GM12874 (cell line): ENCODE measurements at regions not wholly inside any gene's neighbourhood (a gene's known extent, or its start where the extent isn't known, plus 50 kb on each side); places are given as distances from the start of the nearest gene placed in this dataset.

Experiments used
- TF ChIP-seq, protein P1 (sequence below): IDR thresholded peaks from 2 replicates; pipeline ENCODE4 v1.5.1; 2011; ENCODE audit warnings: low read depth, mild to moderate bottlenecking, control low read depth, low read length, moderate library complexity; ENCODE audit not compliant: insufficient read depth

DNA sequence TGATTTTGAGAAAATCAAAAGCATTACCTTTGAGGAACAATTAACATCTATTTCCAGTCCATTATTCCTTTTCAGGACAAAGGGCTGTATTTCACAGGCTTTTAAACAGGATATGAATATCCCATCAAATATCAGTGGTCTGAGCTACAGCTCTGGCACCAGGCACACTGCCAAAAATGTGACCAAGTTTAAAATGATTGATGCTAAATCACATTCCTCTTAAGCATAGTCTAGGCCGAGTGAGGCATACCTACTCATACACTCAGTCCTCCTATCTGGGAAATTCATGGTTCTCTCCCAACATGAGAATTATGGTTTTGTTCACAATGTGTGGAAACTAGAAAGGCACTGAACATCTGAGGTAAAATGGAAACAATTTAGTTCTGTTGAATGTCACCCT is 683.5 kb downstream of the TUSC7 start:
- TF ChIP-seq, protein P1, sequence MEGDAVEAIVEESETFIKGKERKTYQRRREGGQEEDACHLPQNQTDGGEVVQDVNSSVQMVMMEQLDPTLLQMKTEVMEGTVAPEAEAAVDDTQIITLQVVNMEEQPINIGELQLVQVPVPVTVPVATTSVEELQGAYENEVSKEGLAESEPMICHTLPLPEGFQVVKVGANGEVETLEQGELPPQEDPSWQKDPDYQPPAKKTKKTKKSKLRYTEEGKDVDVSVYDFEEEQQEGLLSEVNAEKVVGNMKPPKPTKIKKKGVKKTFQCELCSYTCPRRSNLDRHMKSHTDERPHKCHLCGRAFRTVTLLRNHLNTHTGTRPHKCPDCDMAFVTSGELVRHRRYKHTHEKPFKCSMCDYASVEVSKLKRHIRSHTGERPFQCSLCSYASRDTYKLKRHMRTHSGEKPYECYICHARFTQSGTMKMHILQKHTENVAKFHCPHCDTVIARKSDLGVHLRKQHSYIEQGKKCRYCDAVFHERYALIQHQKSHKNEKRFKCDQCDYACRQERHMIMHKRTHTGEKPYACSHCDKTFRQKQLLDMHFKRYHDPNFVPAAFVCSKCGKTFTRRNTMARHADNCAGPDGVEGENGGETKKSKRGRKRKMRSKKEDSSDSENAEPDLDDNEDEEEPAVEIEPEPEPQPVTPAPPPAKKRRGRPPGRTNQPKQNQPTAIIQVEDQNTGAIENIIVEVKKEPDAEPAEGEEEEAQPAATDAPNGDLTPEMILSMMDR, result no peak

DNA sequence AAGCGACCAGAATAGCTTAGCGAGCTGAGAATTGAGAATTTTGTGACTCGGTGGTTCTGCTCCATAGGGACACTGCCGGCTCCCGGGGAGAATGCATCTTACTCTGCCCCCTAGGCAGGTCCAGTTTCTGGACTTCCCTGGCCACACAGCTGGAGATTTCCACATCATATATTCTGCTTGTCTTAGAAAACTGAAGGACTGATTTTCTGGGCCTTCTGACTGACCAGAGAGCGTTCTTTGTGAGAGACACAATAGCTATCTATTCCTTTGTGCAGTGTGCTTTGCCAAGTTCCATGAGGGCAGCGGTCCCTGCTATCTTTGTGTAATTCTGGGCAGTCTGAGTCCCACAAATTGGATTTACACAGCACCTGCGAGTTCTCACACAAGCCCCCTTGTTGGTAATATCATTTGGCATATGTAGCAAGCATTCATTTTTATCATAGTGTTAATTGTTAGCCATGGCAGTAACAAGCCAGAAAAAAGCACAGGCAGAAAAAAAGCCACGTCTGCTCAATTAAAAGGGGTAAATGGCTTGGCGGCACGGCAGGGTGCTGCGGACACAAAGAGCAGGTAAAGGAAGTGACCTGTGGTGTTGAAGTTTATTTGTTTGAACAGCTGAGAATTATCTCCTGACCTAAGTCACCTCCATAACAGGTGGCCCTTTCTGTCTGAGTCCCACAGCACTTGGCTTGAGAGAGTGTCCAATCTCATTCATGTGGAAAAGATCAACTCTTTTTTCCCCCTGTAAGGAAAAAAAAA is 688.7 kb downstream of the TUSC7 start:
- TF ChIP-seq, protein P1, result no peak

DNA sequence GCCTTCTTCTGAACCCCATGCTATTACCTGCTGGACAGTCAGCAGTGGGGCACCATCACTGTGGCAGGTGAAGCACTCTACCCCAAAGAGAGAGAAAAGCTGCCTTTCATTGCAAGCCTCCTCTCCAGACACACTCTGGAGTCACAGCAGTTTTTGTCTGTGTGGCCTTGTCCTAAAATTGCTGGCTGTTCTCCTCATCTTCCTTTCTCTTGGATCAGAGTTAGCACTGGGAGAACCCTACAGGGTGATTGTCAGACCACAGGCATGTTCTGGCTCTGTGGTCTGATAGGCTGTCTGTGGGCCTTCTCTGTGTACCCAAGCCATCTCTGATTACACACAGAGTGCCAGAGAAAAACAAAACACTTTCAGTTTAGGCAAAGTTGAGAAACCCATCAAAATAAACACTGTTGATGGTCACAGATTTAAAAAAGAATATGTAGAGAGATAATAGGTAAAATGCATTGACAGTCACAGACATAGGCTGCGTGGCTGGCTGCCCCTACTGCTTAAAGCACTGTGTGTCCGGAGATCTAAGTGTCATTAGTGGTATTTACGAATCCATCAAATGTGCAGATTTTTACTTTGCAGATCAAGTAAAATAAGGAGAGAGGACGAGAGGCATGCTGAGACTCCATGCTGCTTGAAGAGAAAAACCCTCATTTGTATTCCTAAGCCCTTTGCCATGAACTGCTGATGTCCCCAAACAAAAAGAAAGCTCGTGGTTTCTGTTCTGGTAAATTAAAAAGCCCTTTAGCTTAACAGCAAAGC is 689.9 kb downstream of the TUSC7 start:
- TF ChIP-seq, protein P1, result no peak

DNA sequence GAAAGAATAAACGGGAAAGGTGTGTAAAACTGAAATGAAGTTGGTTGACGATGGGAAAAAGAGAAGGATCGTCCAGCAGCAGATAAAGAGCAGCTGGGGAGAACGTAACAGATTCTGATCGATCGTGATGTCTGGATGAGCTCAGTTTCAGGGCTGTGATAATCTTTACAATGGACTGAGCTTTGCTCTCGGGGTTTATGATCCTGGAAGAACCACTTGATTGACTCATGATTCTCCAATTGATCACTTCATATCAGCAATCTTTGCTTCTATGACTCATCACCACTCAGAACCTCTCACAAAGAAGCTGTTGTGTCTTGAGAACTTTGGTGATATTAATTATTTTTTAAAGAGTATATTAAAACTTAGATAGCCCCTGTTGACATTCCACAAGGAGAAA is 690.7 kb downstream of the TUSC7 start:
- TF ChIP-seq, protein P1, result no peak

DNA sequence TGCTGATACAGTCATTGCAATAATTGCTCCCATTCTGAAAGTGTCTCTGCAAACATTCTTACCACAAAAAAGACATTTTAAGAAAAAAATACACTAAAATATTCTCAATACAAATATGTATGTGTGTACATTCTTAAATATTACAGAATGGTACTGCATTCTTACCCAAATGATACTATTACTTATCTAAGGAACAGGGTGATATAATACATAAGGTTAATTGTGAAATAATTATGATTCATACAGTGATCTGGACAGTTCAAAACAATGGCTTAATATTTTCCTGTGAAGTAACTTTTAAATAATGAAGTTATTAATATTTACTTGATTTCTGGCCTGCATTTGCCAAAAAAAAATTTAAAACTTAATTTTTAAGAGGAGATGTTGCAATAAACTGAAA is 694.6 kb downstream of the TUSC7 start:
- TF ChIP-seq, protein P1, result no peak

DNA sequence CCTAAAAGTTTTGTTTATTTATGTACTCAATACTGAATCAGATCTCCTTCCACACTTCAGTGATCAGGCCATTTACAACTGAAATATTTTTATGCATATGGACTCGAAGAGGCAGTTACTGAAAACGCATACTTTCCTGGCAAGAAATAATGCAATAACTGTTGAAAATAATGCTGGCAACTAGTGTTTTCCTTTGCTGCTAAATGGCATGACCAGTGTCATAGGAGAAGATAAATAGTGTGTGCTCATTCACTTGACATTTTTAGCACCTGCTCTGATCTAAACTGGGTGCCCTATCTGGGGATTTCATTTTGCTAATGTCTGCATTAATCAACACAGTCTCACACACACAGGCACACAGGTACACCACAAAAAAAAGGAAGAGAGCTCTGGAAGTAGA is 695.2 kb downstream of the TUSC7 start:
- TF ChIP-seq, protein P1, result no peak

DNA sequence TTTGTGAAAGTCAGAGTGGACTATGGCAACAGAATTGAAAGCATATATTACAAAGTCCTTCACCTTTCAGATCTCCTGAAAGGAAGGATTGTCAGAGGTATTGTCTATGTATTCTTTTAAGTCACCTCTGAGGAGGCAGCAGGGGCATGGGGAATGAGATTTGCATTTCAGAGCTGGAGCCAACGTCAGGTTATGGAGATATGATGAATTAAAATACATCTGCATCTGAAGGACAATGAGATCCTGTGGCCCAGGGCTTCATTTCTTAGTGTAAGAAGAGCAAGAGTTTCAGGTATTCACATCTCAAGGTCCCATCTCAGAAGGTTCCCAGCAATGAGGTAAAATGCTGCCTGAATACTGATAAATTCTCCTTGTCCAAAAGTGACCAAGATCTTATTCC is 695.8 kb downstream of the TUSC7 start:
- TF ChIP-seq, protein P1, result no peak
